GM21447 (cell line): ENCODE measurements at regions not wholly inside any gene's neighbourhood (a gene's known extent, or its start where the extent isn't known, plus 50 kb on each side); places are given as distances from the start of the nearest gene placed in this dataset.

Experiments used
- ATAC-seq: cut with Tn5 transposase; IDR thresholded peaks from one replicate; pipeline ENCODE4 v1.9.1; 2021; ENCODE audit not compliant: unreplicated experiment

DNA sequence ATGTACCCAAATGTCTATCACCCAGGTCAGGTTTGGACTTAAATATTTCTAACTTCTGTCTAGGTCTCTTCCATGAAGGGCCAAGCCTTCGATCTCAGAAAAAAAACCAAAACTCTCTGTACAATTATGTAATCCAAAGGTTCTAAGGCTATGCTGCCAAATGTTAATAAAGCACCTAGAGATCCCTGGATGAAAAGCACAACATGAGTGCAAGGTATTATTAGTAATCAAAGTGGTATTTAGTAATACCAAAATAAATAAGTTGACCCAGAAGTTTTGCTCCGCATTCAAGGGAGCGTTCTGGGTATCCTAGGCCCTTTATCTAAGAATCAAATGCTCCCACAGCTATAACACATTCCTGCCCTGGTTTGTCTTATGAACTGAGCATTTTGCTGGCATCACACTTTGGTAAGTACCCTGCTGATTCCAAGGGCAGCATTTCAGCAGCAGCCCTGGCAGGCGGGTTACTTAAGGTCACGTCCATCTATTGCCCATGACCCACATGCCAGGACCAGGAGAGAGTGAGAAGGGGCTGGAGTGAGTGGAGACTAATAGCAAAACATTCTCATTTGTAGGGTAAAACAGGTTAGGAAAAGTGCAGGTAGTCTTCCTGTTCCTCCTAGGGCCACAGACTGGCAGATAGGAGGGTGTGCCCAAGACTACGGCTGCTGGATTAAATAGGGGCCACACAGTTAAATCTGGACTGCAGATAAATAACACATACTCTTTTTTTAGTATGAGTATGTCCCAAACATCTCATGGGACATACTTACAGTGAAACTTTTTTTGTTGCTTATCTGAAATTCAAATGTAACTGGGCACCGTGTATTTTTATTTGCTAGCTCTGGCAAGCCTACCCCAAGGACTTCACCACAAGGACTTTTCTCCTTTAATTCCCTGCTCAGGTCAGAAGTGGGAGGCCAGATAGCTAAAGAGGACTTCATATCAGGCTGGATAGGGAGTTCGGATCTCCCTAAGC lies 76.0 kb upstream of the SNRK start:
- no peak for ATAC-seq

DNA sequence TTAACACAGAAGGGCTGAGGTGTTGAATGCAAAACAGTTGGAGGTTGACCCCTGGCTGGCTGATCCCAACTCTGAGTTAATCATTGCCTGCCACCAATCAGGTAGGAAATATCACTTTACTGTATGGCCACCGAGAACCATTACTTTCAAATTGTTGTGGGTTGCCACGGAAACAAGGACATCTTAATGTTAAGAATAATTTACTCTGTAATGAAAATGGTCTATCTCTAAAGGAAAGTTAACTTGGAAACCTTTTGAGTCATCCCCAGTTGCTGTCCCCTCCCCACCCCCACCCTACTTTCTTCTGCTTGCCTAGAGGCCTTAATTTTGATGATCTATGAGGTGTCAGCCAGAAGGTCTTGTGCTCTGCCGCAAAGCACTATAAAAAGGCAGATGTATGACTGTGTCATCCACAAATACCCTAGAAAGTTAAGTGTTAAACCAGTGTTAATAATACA lies 78.7 kb upstream of the SNRK start:
- no peak for ATAC-seq

DNA sequence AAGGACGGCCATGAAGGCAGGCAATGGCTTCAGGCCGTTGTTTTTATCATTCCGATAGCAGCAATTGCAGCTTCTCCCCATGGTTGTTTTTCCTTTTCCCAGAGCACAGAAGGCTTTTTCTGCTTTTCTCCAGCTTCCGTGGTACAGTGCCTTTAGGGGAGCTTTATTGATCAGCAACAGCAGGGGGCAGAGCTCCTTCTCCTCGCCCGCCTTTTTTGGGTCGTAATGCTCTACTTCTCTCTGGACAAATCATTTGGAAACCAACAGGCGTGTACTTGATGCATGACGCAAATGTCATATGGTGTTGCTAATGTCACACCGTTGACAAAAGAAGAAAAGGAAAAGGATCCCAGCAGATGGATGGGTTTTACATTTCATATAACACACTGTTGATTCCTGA lies 79.7 kb upstream of the SNRK start:
- ATAC-seq, result no peak

- no peak for ATAC-seq
These were observed 80.2 kb upstream of the SNRK start for GRCh38 chr3:43206105-43206504.

DNA sequence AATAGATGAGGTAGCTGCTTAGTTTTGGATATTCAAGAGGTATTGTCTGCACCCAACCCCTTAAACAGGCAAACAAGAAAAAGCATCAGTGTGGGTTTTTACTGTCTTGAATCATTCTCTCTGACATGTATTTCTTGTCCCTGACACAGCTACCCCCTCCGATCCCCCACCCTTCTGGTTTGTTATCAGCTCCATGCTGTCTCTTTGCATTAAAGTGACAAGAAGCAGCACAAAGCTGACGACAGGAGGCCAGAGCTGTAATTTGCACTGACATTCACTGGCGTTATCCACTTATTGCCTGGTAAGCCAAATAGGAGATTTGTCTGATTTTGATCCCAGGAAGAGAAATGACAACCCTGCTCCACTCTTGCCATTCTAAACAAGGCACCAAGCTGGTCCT lies 83.3 kb upstream of the SNRK start:
- ATAC-seq, result no peak

- ATAC-seq, result no peak
These were observed 84.8 kb upstream of the SNRK start for GRCh38 chr3:43201581-43201980.

DNA sequence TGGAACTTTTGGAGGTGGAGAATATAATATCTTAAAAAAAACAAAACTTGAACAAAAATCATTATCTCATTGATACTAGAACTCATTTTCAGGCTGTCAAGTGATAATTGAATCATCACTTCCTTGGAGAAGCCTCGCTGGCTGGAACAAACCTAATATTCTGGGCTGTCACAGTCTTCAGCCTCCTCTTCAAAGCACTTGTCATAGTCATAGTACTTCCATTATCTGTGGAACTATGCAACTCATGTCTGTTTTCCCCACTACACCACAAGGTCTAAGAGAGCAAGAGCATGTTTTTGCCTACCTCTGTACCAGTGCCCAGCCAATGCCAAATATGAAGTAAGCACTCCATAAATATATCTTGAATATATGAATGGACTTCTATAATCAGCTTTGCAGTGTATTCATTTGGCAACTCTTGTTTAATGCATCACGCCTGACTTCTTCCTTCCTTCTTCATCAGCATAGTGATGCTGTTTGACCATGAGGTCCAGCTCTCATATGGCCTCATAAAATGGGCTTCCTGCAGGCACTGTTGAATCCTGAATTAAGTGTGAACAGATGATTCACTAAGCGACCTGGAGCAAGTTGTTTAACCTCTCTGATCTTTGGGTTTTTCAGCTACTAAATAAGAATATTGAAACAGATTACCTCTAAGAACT lies 86.6 kb upstream of the SNRK start:
- no peak for ATAC-seq

GRCh38 chr3:43198791-43199644 lies 87.3 kb upstream of the SNRK start:
- ATAC-seq, result no peak

- ATAC-seq, result no peak
These were observed 88.0 kb upstream of the SNRK start for GRCh38 chr3:43198301-43198700.

DNA sequence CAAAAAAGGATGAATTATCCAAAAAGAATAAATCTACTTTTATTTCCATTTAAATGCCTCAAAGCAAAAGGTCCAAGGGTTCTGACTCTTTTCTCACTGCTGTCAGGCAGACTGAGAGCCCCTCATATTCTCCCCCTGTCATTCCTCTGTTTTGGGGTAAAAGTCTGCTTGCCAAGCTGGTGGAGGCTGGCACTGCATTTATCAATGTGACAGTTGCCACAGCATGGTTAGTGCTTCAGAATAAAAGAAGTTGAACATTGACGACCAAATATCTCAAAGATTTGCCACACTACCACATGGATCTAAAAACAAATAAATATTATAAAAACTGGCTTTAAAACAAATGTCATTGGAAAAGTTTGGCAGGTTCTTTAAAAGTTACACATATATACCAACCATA lies 89.2 kb upstream of the SNRK start:
- ATAC-seq, result no peak

GRCh38 chr3:43196721-43197120 lies 89.6 kb upstream of the SNRK start:
- ATAC-seq, result no peak

DNA sequence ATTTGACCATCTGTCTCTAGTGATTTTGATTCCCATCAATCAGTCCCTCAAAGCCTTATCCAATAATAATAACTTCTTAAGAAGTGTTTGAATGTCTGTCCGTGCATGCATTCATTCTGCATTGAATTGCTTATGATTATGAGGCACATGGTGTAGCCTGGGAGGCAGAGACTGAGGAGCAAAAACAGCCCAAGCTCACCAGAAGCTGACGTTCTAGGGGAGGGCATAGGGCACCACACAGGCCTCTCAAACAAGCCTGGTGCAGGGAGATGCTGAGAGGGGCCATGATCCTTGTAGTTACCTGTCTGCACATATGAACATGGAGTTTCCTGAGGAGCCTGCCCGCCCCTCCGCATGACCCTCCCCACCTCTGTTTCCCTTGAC lies 89.2 kb upstream of the POMGNT2 start:
- ATAC-seq, result no peak

- ATAC-seq, result no peak
These were observed 88.7 kb upstream of the POMGNT2 start for GRCh38 chr3:43194490-43195114.

GRCh38 chr3:43194069-43194468 lies 88.2 kb upstream of the POMGNT2 start:
- no peak for ATAC-seq

DNA sequence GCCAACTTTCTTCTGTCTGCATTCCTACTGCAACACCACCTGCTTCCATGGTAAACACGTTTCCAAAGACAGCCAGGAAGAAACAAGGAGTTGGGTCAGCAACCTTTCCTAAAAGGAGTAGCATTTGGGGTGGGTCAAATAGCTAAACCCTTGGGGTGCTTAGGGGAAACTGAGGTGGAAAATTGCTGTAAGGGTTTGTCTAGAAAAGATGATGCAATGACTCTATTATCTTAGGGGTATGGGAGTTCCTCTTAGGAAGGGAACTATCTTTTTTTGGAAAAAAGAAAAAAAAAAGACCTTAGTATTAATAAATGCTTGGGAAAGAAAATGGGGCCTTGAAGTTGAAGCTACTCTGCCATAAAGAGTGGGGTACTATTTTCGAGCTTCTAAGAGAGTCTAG lies 86.1 kb upstream of the POMGNT2 start:
- ATAC-seq, result no peak

GRCh38 chr3:43191116-43191515 lies 85.2 kb upstream of the POMGNT2 start:
- ATAC-seq, result no peak

DNA sequence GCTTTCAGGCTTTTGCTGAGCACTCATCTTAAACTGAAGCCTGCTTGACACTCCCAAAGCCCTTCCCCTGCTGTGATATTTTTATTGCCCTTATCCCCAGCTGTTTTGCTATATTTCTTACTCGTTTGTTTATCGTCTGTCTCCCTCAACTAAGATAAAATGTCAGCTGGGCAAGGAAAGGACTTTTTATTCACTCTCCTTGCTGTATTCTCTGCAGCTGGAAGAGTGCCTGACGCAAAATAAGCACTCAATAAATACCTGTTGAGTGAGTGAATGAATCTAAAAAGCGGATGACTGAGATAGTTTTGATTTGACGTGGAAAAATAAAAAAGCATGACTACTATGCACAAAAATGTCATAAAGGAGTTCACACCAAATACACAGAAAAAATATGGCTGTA lies 84.8 kb upstream of the POMGNT2 start:
- ATAC-seq, result no peak

- ATAC-seq, result no peak
These were observed 82.1 kb upstream of the POMGNT2 start for GRCh38 chr3:43187836-43188479.

DNA sequence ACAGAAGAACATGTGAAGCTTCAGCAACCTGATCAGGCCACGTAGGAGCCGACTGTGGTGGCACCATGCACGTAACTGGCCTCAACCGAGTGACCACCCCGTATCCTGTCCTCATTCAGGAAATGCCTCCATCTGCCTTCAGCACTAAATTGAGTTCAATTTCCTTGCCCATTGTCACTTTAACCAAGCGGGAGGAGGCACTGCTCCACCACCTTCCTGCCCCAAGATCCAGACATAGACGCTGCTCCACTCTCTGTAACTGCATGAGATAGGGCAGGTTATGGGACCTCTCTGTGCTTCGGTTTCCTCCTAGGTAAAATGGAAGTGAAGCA lies 80.1 kb upstream of the POMGNT2 start:
- no peak for ATAC-seq

GRCh38 chr3:43185274-43185982 lies 79.5 kb upstream of the POMGNT2 start:
- no peak for ATAC-seq
